ENCODE measurements at regions not wholly inside any gene's neighbourhood (a gene's known extent, or its start where the extent isn't known, plus 50 kb on each side); places are given as distances from the start of the nearest gene placed in this dataset.

DNA sequence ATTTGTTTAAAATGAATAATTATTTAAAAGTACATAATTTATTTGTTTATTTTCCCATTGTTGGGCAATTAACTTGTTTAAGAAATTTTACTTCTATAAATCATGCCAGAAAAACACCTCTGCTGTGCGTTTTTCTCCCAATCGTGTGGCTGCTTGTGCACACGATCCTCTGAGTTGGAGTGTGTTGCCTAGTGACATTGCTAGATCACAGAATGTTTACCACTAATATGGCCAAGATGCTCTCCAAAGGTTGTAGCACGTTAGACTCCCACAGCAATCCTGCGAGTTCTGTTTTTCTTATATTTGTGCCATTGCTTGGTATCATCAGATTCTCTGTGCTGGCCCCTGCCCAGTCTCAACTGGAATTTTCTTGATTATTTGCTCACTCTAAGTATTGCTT, 207.1 kb upstream of the ADCY1 start:
- H3K27ac ChIP-seq = no peak overlapping the region
- H3K9me3 ChIP-seq = no peaks in the 10 kb centered on the region
- H3K4me3 ChIP-seq = no peak overlapping the region
- intact Hi-C loops (cut with DNase I) = no loop called here
- whole genome bisulfite sequencing, 3 donors = 17 to 41% (median 29%) methylated on average over 5 of the region's 5 CpGs
- no peaks in the 10 kb centered on the region for H3K36me3 ChIP-seq
- DNase-seq = no peak
- no peaks in the 10 kb centered on the region for H3K27me3 ChIP-seq
- H3K4me1 ChIP-seq (ENCODE audit: insufficient read depth) = no peaks in the 10 kb centered on the region
- TF ChIP-seq EP300 (IDR thresholded peaks at IDR 0.05) (no peak), POLR2A (IDR thresholded peaks at IDR 0.05) (no peak)
- TF ChIP-seq, protein P1, sequence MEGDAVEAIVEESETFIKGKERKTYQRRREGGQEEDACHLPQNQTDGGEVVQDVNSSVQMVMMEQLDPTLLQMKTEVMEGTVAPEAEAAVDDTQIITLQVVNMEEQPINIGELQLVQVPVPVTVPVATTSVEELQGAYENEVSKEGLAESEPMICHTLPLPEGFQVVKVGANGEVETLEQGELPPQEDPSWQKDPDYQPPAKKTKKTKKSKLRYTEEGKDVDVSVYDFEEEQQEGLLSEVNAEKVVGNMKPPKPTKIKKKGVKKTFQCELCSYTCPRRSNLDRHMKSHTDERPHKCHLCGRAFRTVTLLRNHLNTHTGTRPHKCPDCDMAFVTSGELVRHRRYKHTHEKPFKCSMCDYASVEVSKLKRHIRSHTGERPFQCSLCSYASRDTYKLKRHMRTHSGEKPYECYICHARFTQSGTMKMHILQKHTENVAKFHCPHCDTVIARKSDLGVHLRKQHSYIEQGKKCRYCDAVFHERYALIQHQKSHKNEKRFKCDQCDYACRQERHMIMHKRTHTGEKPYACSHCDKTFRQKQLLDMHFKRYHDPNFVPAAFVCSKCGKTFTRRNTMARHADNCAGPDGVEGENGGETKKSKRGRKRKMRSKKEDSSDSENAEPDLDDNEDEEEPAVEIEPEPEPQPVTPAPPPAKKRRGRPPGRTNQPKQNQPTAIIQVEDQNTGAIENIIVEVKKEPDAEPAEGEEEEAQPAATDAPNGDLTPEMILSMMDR (IDR thresholded peaks at IDR 0.05) = no peak

DNA sequence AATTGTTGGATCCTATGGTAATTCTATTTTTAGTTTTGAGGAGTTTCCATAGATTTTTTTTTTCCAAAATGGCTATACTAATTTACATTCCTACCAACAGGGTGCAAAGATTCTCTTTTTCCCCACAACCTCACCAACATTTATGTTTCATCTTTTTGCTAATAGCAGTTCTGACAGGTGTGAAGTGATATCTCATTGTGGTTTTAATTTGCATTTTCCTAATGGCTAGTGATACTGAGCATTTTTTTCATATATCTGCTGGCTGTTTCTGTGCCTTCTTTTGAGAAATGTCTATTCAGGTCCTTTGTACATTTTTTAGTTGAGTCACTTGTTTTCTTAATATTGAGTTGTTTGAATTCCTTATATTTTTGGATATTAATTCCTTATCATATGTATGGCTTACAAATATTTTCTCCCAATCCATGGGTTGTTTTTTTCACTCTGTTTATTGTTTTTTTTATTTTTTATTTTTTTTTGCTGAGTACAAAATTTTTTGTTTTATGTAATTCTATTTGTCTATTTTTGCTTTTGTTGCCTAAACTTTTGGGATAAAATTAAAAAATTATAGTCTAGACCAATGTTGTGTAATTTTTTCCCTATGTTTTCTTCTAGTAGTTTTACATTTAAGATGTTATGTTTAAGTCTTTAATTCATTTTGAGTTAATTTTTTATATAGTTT, 205.9 kb upstream of the ADCY1 start:
- intact Hi-C loops (cut with DNase I) = no loop called here
- Histone ChIP-seq H3K4me1 (ENCODE audit: insufficient read depth) (no peaks in the 10 kb centered on the region), H3K36me3 (no peaks in the 10 kb centered on the region), H3K9me3 (no peaks in the 10 kb centered on the region), H3K27me3 (no peaks in the 10 kb centered on the region), H3K4me3 (no peak overlapping the region), H3K27ac (no peak overlapping the region)
- TF ChIP-seq POLR2A (IDR thresholded peaks at IDR 0.05) (no peak), EP300 (IDR thresholded peaks at IDR 0.05) (no peak)
- TF ChIP-seq, protein P1 (IDR thresholded peaks at IDR 0.05) = no peak
- no peak for DNase-seq

DNA sequence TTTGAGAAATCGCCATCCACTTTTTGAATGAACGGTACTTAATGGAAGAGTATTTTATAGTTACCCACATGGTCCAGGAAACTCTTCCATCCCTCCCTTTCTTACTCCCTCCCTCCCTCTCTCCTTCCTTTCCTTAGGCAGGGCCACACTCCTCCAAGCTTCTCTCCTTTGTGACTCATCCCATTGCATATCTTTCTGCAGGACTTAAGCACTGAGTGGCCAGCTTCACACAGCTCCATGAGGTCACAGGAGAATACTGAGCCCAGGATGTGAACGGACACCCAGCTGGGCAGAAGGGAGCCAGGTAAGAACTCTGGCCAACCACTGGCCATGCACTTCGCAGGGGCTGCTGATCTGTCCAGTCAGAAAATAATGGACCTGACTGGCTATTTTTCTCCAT, 189.7 kb upstream of the ADCY1 start:
- DNase-seq = no peak
- Histone ChIP-seq H3K9me3 (no peaks in the 10 kb centered on the region), H3K27ac (no peak overlapping the region), H3K4me1 (ENCODE audit: insufficient read depth) (no peaks in the 10 kb centered on the region), H3K4me3 (no peak overlapping the region), H3K36me3 (no peaks in the 10 kb centered on the region), H3K27me3 (no peaks in the 10 kb centered on the region)
- TF ChIP-seq EP300 (IDR thresholded peaks at IDR 0.05) (no peak), POLR2A (IDR thresholded peaks at IDR 0.05) (no peak)
- TF ChIP-seq, protein P1 (IDR thresholded peaks at IDR 0.05) = no peak
- intact Hi-C loops (cut with DNase I) = no loop called here
- WGBS, 3 donors = 77 to 87% (median 77%) methylated on average over 4 of the region's 4 CpGs

DNA sequence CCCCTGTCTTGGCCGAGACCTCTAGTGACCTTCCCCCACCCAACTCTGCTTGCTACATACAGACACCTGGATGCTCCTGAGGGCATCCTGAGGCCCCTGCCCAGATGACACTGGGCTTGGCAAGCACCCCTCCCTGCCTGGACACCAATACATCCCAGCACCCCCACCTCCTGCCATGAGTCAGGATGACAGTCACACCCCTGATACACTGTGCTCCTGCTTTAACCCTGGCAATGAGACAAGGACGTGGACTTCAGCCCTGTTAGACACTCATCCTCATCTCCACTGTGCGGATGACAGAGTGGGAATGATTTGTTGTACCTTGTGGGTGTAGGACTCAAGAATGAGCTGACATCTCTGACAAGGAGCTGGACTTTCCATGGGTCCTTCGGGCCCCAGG, 186.3 kb upstream of the ADCY1 start:
- H3K4me1 ChIP-seq (ENCODE audit: insufficient read depth) = no peaks in the 10 kb centered on the region
- intact Hi-C loops (cut with DNase I) = no loop called here
- no peaks in the 10 kb centered on the region for H3K9me3 ChIP-seq
- H3K27me3 ChIP-seq = no peaks in the 10 kb centered on the region
- WGBS, 3 donors = 55 to 69% (median 63%) methylated on average over 4 of the region's 4 CpGs
- TF ChIP-seq EP300 (IDR thresholded peaks at IDR 0.05) (no peak), POLR2A (IDR thresholded peaks at IDR 0.05) (no peak)
- TF ChIP-seq, protein P1 (IDR thresholded peaks at IDR 0.05) = no peak
- H3K4me3 ChIP-seq = no peak overlapping the region
- no peak overlapping the region for H3K27ac ChIP-seq
- no peak for DNase-seq
- H3K36me3 ChIP-seq = no peaks in the 10 kb centered on the region

Data from ovary (tissue), 7 donors.